ENCODE measurements at regions not wholly inside any gene's neighbourhood (a gene's known extent, or its start where the extent isn't known, plus 50 kb on each side); places are given as distances from the start of the nearest gene placed in this dataset.
A peak's percentile ranks its signal among the peaks of the same experiment; 100 is the strongest.

DNA sequence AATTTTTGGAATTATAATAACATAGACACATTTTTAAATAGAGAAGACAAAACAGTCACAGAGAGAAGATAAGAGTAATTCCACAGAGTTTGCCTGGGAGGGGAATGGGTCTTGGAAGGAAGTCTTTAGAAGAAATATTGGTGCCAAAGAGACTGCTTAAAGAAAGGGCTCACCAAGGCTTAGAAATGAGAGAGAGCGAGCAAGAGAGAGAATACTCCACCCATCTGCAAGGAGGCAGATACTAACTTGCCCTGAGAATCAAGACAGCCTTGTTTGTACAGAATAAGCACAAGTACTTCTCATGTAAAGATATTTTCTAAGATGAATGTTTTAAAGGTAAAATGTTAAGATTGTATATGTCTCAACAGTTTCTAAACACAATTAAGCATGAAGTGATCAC, 165.5 kb downstream of the SLC38A4 start:
- FAIRE-seq: no peak
- H3K4me3 ChIP-seq (ENCODE audit: low read length in 3 of 3): no peak overlapping the region
- intact Hi-C loops (cut with DNase I): loop anchor here (10.0 kb wide), 1 partner anchor 295 kb away; no protein-coding TSS in a partner anchor

DNA sequence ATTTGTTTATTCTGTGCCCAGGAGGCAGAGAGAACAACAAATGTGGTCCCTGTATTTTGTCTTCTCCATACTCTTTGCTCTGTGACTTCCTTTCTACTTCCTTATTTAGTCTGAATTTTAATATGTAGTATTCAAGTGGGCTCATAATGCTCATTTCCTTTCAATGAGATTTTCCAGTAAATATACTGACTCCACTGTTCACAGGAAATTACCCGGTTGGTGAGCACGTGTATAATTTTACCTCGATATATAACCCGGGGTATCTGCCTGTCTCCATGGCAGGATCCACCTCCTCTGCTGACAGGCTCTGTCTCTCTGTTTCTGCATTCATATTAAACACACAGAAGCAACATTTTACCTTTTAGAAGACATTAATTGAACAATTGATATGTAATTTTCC, 166.0 kb downstream of the SLC38A4 start:
- H3K27ac ChIP-seq (ENCODE audit: low read depth in 2 of 2, low read length in 2 of 2): no peak overlapping the region
- no peak for TF ChIP-seq CTCF (IDR thresholded peaks at IDR 0.05; ENCODE audit: borderline replicate concordance, extremely low read depth, insufficient read depth)

More for the DNA sequence above, 165.5 kb downstream of the SLC38A4 start:
- Histone ChIP-seq H3K9me3 (ENCODE audit: control insufficient read depth in 2 of 3, insufficient read depth in 1 of 3, low read length in 3 of 3) (no peaks in the 10 kb centered on the region), H3K9ac (ENCODE audit: low read length in 3 of 3) (no peak overlapping the region), H3K4me1 (ENCODE audit: control insufficient read depth in 2 of 3, insufficient read depth in 2 of 3, low read depth in 1 of 3, low read length in 3 of 3) (peaks cover 0 to 3% (median 0%) of the 10 kb centered on the region in 3 donors), H3K36me3 (ENCODE audit: control insufficient read depth in 2 of 3, insufficient read depth in 3 of 3, low read length in 3 of 3) (no peaks in the 10 kb centered on the region), H3K27ac (ENCODE audit: low read depth in 2 of 2, low read length in 2 of 2) (no peak overlapping the region), H3K27me3 (ENCODE audit: control insufficient read depth, insufficient read depth, low read length) (no peaks in the 10 kb centered on the region)
- DNase-seq: no peak
- TF ChIP-seq CTCF (IDR thresholded peaks at IDR 0.05; ENCODE audit: borderline replicate concordance, extremely low read depth, insufficient read depth): no peak

GRCh38 chr12:46659032-46659650, 166.7 kb downstream of the SLC38A4 start:
- intact Hi-C loops (cut with DNase I): no loop called here
- Histone ChIP-seq H3K9ac (ENCODE audit: low read length in 3 of 3) (no peak overlapping the region), H3K4me1 (ENCODE audit: control insufficient read depth in 2 of 3, insufficient read depth in 2 of 3, low read depth in 1 of 3, low read length in 3 of 3) (peaks cover 0 to 3% (median 0%) of the 10 kb centered on the region in 3 donors), H3K27me3 (ENCODE audit: control insufficient read depth, insufficient read depth, low read length) (no peaks in the 10 kb centered on the region), H3K36me3 (ENCODE audit: control insufficient read depth in 2 of 3, insufficient read depth in 3 of 3, low read length in 3 of 3) (no peaks in the 10 kb centered on the region), H3K4me3 (ENCODE audit: low read length in 3 of 3) (no peak overlapping the region), H3K9me3 (ENCODE audit: control insufficient read depth in 2 of 3, insufficient read depth in 1 of 3, low read length in 3 of 3) (no peaks in the 10 kb centered on the region), H3K27ac (ENCODE audit: low read depth in 2 of 2, low read length in 2 of 2) (peak overlapping the region in 1 of 2 donors; percentile 13)
- TF ChIP-seq CTCF (IDR thresholded peaks at IDR 0.05; ENCODE audit: borderline replicate concordance, extremely low read depth, insufficient read depth): no peak
- FAIRE-seq (no peak), DNase-seq (no peak)

More for the DNA sequence above, 166.0 kb downstream of the SLC38A4 start:
- intact Hi-C loops (cut with DNase I): loop anchor here (10.0 kb wide), 1 partner anchor 295 kb away; no protein-coding TSS in a partner anchor
- FAIRE-seq: no peak
- no peak overlapping the region for H3K9ac ChIP-seq (ENCODE audit: low read length in 3 of 3)
- H3K9me3 ChIP-seq (ENCODE audit: control insufficient read depth in 2 of 3, insufficient read depth in 1 of 3, low read length in 3 of 3): no peaks in the 10 kb centered on the region
- peaks cover 0 to 3% (median 0%) of the 10 kb centered on the region in 3 donors for H3K4me1 ChIP-seq (ENCODE audit: control insufficient read depth in 2 of 3, insufficient read depth in 2 of 3, low read depth in 1 of 3, low read length in 3 of 3)
- H3K36me3 ChIP-seq (ENCODE audit: control insufficient read depth in 2 of 3, insufficient read depth in 3 of 3, low read length in 3 of 3): no peaks in the 10 kb centered on the region
- DNase-seq: no peak
- H3K27me3 ChIP-seq (ENCODE audit: control insufficient read depth, insufficient read depth, low read length): no peaks in the 10 kb centered on the region
- H3K4me3 ChIP-seq (ENCODE audit: low read length in 3 of 3): no peak overlapping the region

Data from kidney (tissue), 13 donors.